HCT116 (cell line): ENCODE measurements at regions not wholly inside any gene's neighbourhood (a gene's known extent, or its start where the extent isn't known, plus 50 kb on each side); places are given as distances from the start of the nearest gene placed in this dataset.

Experiments
- ATAC-seq: fragments of 200-7000 bp; cut with Tn5 transposase; 2 replicates; pipeline ENCODE4 v1.9.1; 2020; ENCODE audit warnings: mild to moderate bottlenecking, moderate library complexity
- BruUV-seq: library from RNA; stranded (reverse); fragments of 400-500 nt; replicated peaks from 2 replicates; lab custom pipeline; 2021; lab: Mats Ljungman, UMichigan
- CTCF ChIA-PET: fragments of 300-600 bp; sonication (Branson Sonifier 250); formaldehyde crosslinking; loops from one replicate; lab custom pipeline; 2021; ENCODE audit warnings: antibody characterized with exemption; lab: Charles Lee
- POLR2A ChIA-PET: fragments of 300-600, 350-600 bp; sonication (Branson Sonifier 250); formaldehyde crosslinking; loops from one replicate; lab custom pipeline; 2021; ENCODE audit warnings: antibody characterized with exemption; lab: Charles Lee
- RAD21 ChIA-PET, 2 experiments: fragments of 300-600 bp; sonication (Branson Sonifier 250); formaldehyde crosslinking; loops; one replicate each; lab custom pipeline; 2023; ENCODE audit warnings: low total read pairs in 2 of 2; ENCODE audit not compliant: uncharacterized antibody in 2 of 2, unreplicated experiment in 2 of 2, low non-redundant PET in 1 of 2; lab: Charles Lee
- DNase-seq: peaks from one replicate; pipeline ENCODE4 v3.0.0-alpha.2; 2010; ENCODE audit warnings: low read depth, low spot score
- H2AFZ ChIP-seq: fragments of 200-600 bp; shearing (Covaris generic), sonication (generic); 2 replicates; pipeline ENCODE4 v1.6.1; 2017; ENCODE audit warnings: low read depth, mixed run types, mixed read lengths, antibody characterized with exemption, low read length; ENCODE audit not compliant: poor library complexity, severe bottlenecking
- H3K27ac ChIP-seq: 2 replicates; pipeline ENCODE4 v1.5.1; 2012; ENCODE audit warnings: low read depth, low read length
- H3K27me3 ChIP-seq: fragments of 200-600 bp; sonication (generic); 2 replicates; pipeline ENCODE4 v1.6.1; 2016; ENCODE audit warnings: mixed run types, low read length, mixed read lengths; ENCODE audit not compliant: insufficient read depth
- H3K36me3 ChIP-seq, 2 experiments: fragments of 200-500 bp in 1 of 2; fragments of 200-600 bp in 1 of 2; sonication (Bioruptor generic) in 1 of 2; sonication (generic) in 1 of 2; 2 replicates each; pipeline versions ENCODE4 v1.5.1 to v1.6.1; 2014 to 2016; ENCODE audit warnings: low read length in 2 of 2, inconsistent platforms in 1 of 2, mixed read lengths in 1 of 2, mixed run types in 1 of 2; ENCODE audit not compliant: insufficient read depth in 2 of 2, control insufficient read depth in 1 of 2
- H3K4me1 ChIP-seq, 2 experiments: fragments of 200-600 bp in 1 of 2; sonication (generic) in 1 of 2; 2 replicates each; pipeline versions ENCODE4 v1.5.1 to v1.6.1; 2012 to 2017; ENCODE audit warnings: low read length in 2 of 2, inconsistent platforms in 1 of 2, mild to moderate bottlenecking in 1 of 2, mixed read lengths in 1 of 2, mixed run types in 1 of 2, moderate library complexity in 1 of 2; ENCODE audit not compliant: insufficient read depth in 2 of 2, control insufficient read depth in 1 of 2
- H3K4me2 ChIP-seq: fragments of 200-600 bp; sonication (generic); 2 replicates; pipeline ENCODE4 v1.6.1; 2017; ENCODE audit warnings: mixed run types, low read length, mixed read lengths
- H3K4me3 ChIP-seq, 2 experiments: fragments of 200-600 bp in 1 of 2; sonication (generic) in 1 of 2; replicated peaks in 1 of 2; 2 replicates each; pipeline ENCODE4 v1.5.1; 2011 to 2016; ENCODE audit warnings: low read length in 2 of 2, control low read depth in 1 of 2, low read depth in 1 of 2, mild to moderate bottlenecking in 1 of 2, mixed read lengths in 1 of 2, mixed run types in 1 of 2
- H3K79me2 ChIP-seq: fragments of 200-600 bp; sonication (generic); 2 replicates; pipeline ENCODE4 v1.6.1; 2017; ENCODE audit warnings: mild to moderate bottlenecking, mixed run types, low read length, moderate library complexity, mixed read lengths; ENCODE audit not compliant: insufficient read depth
- H3K9ac ChIP-seq: fragments of 200-600 bp; sonication (generic); 2 replicates; pipeline ENCODE4 v1.6.1; 2016; ENCODE audit warnings: low read length, mixed read lengths
- H3K9me2 ChIP-seq: fragments of 200-600 bp; sonication (generic), shearing (Covaris generic); 2 replicates; pipeline ENCODE4 v1.6.1; 2017; ENCODE audit warnings: mixed run types, mild to moderate bottlenecking, moderate library complexity; ENCODE audit not compliant: insufficient read depth
- H3K9me3 ChIP-seq, 2 experiments: fragments of 200-500 bp in 1 of 2; fragments of 200-600 bp in 1 of 2; sonication (Bioruptor generic) in 1 of 2; sonication (generic) in 1 of 2; 2 replicates each; pipeline ENCODE4 v1.6.1; 2014 to 2017; ENCODE audit warnings: low read length in 2 of 2, mixed read lengths in 2 of 2, inconsistent platforms in 1 of 2, low read depth in 1 of 2, mild to moderate bottlenecking in 1 of 2, mixed run types in 1 of 2, moderate library complexity in 1 of 2; ENCODE audit not compliant: control insufficient read depth in 1 of 2, insufficient read depth in 1 of 2
- H4K20me1 ChIP-seq: fragments of 200-600 bp; sonication (generic), shearing (Covaris generic); 2 replicates; pipeline ENCODE4 v1.6.1; 2017; ENCODE audit warnings: mixed run types, mild to moderate bottlenecking, moderate library complexity; ENCODE audit not compliant: insufficient read depth
- CEBPB ChIP-seq: IDR thresholded peaks from 2 replicates; pipeline ENCODE4 v1.6.1; 2012; ENCODE audit warnings: low read depth
- EZH2 ChIP-seq: fragments of 200-600 bp; sonication (generic); IDR thresholded peaks from 2 replicates; pipeline ENCODE4 v1.6.1; 2017; ENCODE audit warnings: antibody characterized with exemption, mixed run types
- FOSL1 ChIP-seq: IDR thresholded peaks from 2 replicates; pipeline ENCODE4 v1.6.1; 2012; ENCODE audit warnings: low read depth
- POLR2AphosphoS5 ChIP-seq: IDR thresholded peaks from 2 replicates; pipeline ENCODE4 v1.6.1; 2011; ENCODE audit warnings: mild to moderate bottlenecking, low read depth, low read length, moderate library complexity
- intact Hi-C: fragments of 100-400 bp; cut with micrococcal nuclease; formaldehyde crosslinking; loops from 2 replicates; pipeline ENCODE4 v1.10.0; 2022
- TF ChIP-seq, protein P1 (sequence below): IDR thresholded peaks from 2 replicates; pipeline ENCODE4 v1.6.1; 2012
- TF ChIP-seq, protein P2 (sequence below): IDR thresholded peaks from 2 replicates; pipeline ENCODE4 v1.6.1; 2012; ENCODE audit warnings: low read depth

DNA sequence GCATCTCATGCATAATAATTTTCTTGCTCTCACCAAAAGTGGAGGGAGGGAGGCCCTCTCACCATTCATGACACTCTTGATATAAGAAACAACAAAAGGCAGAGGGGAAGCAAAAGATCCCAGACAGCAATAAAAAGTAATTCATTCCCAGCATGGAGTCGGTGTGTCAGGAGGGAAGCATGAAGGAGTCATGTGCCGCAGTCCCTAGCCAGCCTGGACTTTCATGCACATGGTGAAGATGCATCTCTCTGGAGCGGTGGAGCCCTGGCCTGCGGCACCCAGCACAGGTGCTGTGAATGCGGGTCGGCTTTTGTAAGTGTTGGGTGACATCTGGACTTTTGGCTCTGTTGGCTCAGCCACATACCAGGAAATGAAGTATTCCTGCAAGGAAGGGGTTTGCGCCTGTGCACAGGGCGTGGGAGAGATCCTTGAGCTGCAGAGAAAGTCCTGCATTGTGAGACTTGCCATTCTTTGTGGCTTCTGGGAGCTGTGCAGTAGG is 119.4 kb downstream of the COPS8 start:
- ATAC-seq (no peak), DNase-seq (no peak)
- Histone ChIP-seq H3K36me3 (no peaks in the 10 kb centered on the region), H3K27ac (no peak overlapping the region), H3K9ac (no peak overlapping the region), H3K4me3 (no peak overlapping the region), H3K9me3 (peaks cover 0 to 3% of the 10 kb centered on the region in 2 experiments; a peak in 1 of 4 replicates), H3K4me2 (no peak overlapping the region), H3K27me3 (peaks cover 15% of the 10 kb centered on the region; the same call in 1 of the 2 replicates), H2AFZ (no peak overlapping the region), H3K79me2 (no peaks in the 10 kb centered on the region), H3K4me1 (peaks cover 20 to 23% of the 10 kb centered on the region in 2 experiments), H3K9me2 (no peaks in the 10 kb centered on the region), H4K20me1 (no peaks in the 10 kb centered on the region; the same call in 1 of the 2 replicates)
- intact Hi-C loops = no loop called here
- BruUV-seq = no TSS peak
- ChIA-PET POLR2A (no interaction called here), RAD21 (no interaction called here), CTCF (no interaction called here)
- TF ChIP-seq, protein P1, sequence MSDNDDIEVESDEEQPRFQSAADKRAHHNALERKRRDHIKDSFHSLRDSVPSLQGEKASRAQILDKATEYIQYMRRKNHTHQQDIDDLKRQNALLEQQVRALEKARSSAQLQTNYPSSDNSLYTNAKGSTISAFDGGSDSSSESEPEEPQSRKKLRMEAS = no peak
- TF ChIP-seq CEBPB (no peak), POLR2AphosphoS5 (no peak), FOSL1 (no peak), EZH2 (no peak)
- TF ChIP-seq, protein P2, sequence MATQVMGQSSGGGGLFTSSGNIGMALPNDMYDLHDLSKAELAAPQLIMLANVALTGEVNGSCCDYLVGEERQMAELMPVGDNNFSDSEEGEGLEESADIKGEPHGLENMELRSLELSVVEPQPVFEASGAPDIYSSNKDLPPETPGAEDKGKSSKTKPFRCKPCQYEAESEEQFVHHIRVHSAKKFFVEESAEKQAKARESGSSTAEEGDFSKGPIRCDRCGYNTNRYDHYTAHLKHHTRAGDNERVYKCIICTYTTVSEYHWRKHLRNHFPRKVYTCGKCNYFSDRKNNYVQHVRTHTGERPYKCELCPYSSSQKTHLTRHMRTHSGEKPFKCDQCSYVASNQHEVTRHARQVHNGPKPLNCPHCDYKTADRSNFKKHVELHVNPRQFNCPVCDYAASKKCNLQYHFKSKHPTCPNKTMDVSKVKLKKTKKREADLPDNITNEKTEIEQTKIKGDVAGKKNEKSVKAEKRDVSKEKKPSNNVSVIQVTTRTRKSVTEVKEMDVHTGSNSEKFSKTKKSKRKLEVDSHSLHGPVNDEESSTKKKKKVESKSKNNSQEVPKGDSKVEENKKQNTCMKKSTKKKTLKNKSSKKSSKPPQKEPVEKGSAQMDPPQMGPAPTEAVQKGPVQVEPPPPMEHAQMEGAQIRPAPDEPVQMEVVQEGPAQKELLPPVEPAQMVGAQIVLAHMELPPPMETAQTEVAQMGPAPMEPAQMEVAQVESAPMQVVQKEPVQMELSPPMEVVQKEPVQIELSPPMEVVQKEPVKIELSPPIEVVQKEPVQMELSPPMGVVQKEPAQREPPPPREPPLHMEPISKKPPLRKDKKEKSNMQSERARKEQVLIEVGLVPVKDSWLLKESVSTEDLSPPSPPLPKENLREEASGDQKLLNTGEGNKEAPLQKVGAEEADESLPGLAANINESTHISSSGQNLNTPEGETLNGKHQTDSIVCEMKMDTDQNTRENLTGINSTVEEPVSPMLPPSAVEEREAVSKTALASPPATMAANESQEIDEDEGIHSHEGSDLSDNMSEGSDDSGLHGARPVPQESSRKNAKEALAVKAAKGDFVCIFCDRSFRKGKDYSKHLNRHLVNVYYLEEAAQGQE = no peak
